SK-N-SH treated with all-trans-retinoic acid at 6 μM for 48 hours (cell line): ENCODE measurements at regions not wholly inside any gene's neighbourhood (a gene's known extent, or its start where the extent isn't known, plus 50 kb on each side); places are given as distances from the start of the nearest gene placed in this dataset.

Experiments used
- ATAC-seq: fragments of 200-7000 bp; cut with Tn5 transposase; 3 replicates; pipeline ENCODE4 v1.9.1; 2020; ENCODE audit warnings: mild to moderate bottlenecking, moderate library complexity
- ARNTL ChIP-seq: fragments of 450-650 bp; formaldehyde crosslinking; IDR thresholded peaks from 2 replicates; pipeline ENCODE4 v1.5.0; 2020; ENCODE audit warnings: low read depth, mild to moderate bottlenecking, moderate library complexity, borderline replicate concordance
- BACH2 ChIP-seq: fragments of 250-450 bp; sonication (Bioruptor Pico); IDR thresholded peaks from 2 replicates; pipeline ENCODE4 v1.9.0; 2021; ENCODE audit warnings: mild to moderate bottlenecking, borderline replicate concordance
- CREB5 ChIP-seq: fragments of 250-450 bp; sonication (Bioruptor Pico); IDR thresholded peaks from 2 replicates; pipeline ENCODE4 v1.5.1; 2020; ENCODE audit warnings: low read depth, mild to moderate bottlenecking, moderate library complexity
- CSDC2 ChIP-seq: fragments of 250-450 bp; sonication (Bioruptor Pico); IDR thresholded peaks from 2 replicates; pipeline ENCODE4 v1.5.0; 2020; ENCODE audit warnings: mild to moderate bottlenecking, moderate library complexity
- CSRNP3 ChIP-seq: fragments of 250-450 bp; sonication (Bioruptor Pico); IDR thresholded peaks from 2 replicates; pipeline ENCODE4 v1.5.1; 2021; ENCODE audit warnings: mild to moderate bottlenecking, moderate library complexity
- ESRRG ChIP-seq: fragments of 250-450 bp; sonication (Bioruptor Pico); IDR thresholded peaks from 2 replicates; pipeline ENCODE4 v1.6.1; 2021; ENCODE audit warnings: mild to moderate bottlenecking
- GLIS3 ChIP-seq: fragments of 250-450 bp; sonication (Bioruptor Pico); IDR thresholded peaks from 2 replicates; pipeline ENCODE4 v1.5.0; 2020; ENCODE audit warnings: mild to moderate bottlenecking, moderate library complexity
- ISL1 ChIP-seq: fragments of 250-450 bp; sonication (Bioruptor Pico); IDR thresholded peaks from 2 replicates; pipeline ENCODE4 v2.1.2; 2022; ENCODE audit warnings: mild to moderate bottlenecking, moderate library complexity
- OSR1 ChIP-seq: fragments of 250-450 bp; sonication (Bioruptor Pico); IDR thresholded peaks from 2 replicates; pipeline ENCODE4 v1.8.0; 2022; ENCODE audit warnings: moderate library complexity, mild to moderate bottlenecking, inconsistent platforms
- PATZ1 ChIP-seq: fragments of 250-450 bp; sonication (Bioruptor Pico); IDR thresholded peaks from 2 replicates; pipeline ENCODE4 v1.8.0; 2020; ENCODE audit warnings: mild to moderate bottlenecking, moderate library complexity, borderline replicate concordance
- PPARA ChIP-seq: fragments of 250-450 bp; sonication (Bioruptor Pico); IDR thresholded peaks from 2 replicates; pipeline ENCODE4 v1.5.0; 2020; ENCODE audit warnings: mild to moderate bottlenecking, borderline replicate concordance
- SNAI2 ChIP-seq: fragments of 250-450 bp; sonication (Bioruptor Pico); IDR thresholded peaks from 2 replicates; pipeline ENCODE4 v1.5.0; 2020; ENCODE audit warnings: mild to moderate bottlenecking, moderate library complexity
- TCF4 ChIP-seq: fragments of 250-450 bp; sonication (Bioruptor Pico); IDR thresholded peaks from 2 replicates; pipeline ENCODE4 v1.8.0; 2021; ENCODE audit warnings: mild to moderate bottlenecking, moderate library complexity, borderline replicate concordance
- TOX ChIP-seq: fragments of 250-450 bp; sonication (Bioruptor Pico); IDR thresholded peaks from 2 replicates; pipeline ENCODE4 v1.8.0; 2021; ENCODE audit warnings: mild to moderate bottlenecking, moderate library complexity, borderline replicate concordance
- ZC3H10 ChIP-seq: fragments of 250-450 bp; sonication (Bioruptor Pico); IDR thresholded peaks from 2 replicates; pipeline ENCODE4 v1.5.1; 2021; ENCODE audit warnings: mild to moderate bottlenecking, moderate library complexity
- ZFP3 ChIP-seq: fragments of 250-450 bp; sonication (Bioruptor Pico); IDR thresholded peaks from 2 replicates; pipeline ENCODE4 v1.5.0; 2020; ENCODE audit warnings: mild to moderate bottlenecking, moderate library complexity
- ZFP30 ChIP-seq: fragments of 450-650 bp; formaldehyde crosslinking; IDR thresholded peaks from 2 replicates; pipeline ENCODE4 v1.5.0; 2022; ENCODE audit warnings: mild to moderate bottlenecking, moderate library complexity
- ZNF565 ChIP-seq: fragments of 450-650 bp; formaldehyde crosslinking; conservative IDR thresholded peaks from 2 replicates; pipeline ENCODE4 v1.5.0; 2020; ENCODE audit warnings: low read depth, mild to moderate bottlenecking, moderate library complexity
- ZNF70 ChIP-seq: fragments of 450-650 bp; formaldehyde crosslinking; IDR thresholded peaks from 2 replicates; pipeline ENCODE4 v1.5.0; 2020; ENCODE audit warnings: mild to moderate bottlenecking, moderate library complexity
- ZNF8 ChIP-seq: fragments of 450-650 bp; formaldehyde crosslinking; IDR thresholded peaks from 2 replicates; pipeline ENCODE4 v1.5.0; 2020; ENCODE audit warnings: mild to moderate bottlenecking, moderate library complexity
- TF ChIP-seq, protein P1 (sequence below): fragments of 250-450 bp; sonication (Bioruptor Pico); IDR thresholded peaks from 2 replicates; pipeline ENCODE4 v1.8.0; 2021; ENCODE audit warnings: low read depth, mild to moderate bottlenecking, moderate library complexity, borderline replicate concordance
- TF ChIP-seq, protein P2 (sequence below): fragments of 250-450 bp; sonication (Bioruptor Pico); IDR thresholded peaks from 2 replicates; pipeline ENCODE4 v1.5.0; 2020; ENCODE audit warnings: mild to moderate bottlenecking, moderate library complexity

- no peak for ATAC-seq
- TF ChIP-seq ZFP3 (CRISPR knock-in tag) (no peak), PPARA (CRISPR knock-in tag) (no peak), CSRNP3 (CRISPR knock-in tag) (no peak), ZNF565 (CRISPR knock-in tag) (no peak), ARNTL (CRISPR knock-in tag) (no peak), GLIS3 (CRISPR knock-in tag) (no peak), ZC3H10 (CRISPR knock-in tag) (no peak), TOX (CRISPR knock-in tag) (no peak), SNAI2 (no peak), TCF4 (CRISPR knock-in tag) (no peak), PATZ1 (CRISPR knock-in tag) (no peak), ZNF8 (no peak), ZNF70 (CRISPR knock-in tag) (no peak), CSDC2 (CRISPR knock-in tag) (no peak), ISL1 (CRISPR knock-in tag) (no peak), ESRRG (CRISPR knock-in tag) (no peak)
- TF ChIP-seq, protein P1, sequence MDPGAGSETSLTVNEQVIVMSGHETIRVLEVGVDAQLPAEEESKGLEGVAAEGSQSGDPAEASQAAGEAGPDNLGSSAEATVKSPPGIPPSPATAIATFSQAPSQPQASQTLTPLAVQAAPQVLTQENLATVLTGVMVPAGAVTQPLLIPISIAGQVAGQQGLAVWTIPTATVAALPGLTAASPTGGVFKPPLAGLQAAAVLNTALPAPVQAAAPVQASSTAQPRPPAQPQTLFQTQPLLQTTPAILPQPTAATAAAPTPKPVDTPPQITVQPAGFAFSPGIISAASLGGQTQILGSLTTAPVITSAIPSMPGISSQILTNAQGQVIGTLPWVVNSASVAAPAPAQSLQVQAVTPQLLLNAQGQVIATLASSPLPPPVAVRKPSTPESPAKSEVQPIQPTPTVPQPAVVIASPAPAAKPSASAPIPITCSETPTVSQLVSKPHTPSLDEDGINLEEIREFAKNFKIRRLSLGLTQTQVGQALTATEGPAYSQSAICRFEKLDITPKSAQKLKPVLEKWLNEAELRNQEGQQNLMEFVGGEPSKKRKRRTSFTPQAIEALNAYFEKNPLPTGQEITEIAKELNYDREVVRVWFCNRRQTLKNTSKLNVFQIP: no peak
- TF ChIP-seq, protein P2, sequence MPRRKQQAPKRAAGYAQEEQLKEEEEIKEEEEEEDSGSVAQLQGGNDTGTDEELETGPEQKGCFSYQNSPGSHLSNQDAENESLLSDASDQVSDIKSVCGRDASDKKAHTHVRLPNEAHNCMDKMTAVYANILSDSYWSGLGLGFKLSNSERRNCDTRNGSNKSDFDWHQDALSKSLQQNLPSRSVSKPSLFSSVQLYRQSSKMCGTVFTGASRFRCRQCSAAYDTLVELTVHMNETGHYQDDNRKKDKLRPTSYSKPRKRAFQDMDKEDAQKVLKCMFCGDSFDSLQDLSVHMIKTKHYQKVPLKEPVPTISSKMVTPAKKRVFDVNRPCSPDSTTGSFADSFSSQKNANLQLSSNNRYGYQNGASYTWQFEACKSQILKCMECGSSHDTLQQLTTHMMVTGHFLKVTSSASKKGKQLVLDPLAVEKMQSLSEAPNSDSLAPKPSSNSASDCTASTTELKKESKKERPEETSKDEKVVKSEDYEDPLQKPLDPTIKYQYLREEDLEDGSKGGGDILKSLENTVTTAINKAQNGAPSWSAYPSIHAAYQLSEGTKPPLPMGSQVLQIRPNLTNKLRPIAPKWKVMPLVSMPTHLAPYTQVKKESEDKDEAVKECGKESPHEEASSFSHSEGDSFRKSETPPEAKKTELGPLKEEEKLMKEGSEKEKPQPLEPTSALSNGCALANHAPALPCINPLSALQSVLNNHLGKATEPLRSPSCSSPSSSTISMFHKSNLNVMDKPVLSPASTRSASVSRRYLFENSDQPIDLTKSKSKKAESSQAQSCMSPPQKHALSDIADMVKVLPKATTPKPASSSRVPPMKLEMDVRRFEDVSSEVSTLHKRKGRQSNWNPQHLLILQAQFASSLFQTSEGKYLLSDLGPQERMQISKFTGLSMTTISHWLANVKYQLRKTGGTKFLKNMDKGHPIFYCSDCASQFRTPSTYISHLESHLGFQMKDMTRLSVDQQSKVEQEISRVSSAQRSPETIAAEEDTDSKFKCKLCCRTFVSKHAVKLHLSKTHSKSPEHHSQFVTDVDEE: no peak
Measured at GRCh38 chr2:180849851-180850250, 130.6 kb upstream of the UBE2E3 start.

- no peak for ATAC-seq
- TF ChIP-seq ISL1 (CRISPR knock-in tag): no peak
- TF ChIP-seq BACH2: no peak
- TF ChIP-seq ZFP30 (CRISPR knock-in tag): no peak
- TF ChIP-seq ZFP3 (CRISPR knock-in tag): no peak
- no peak for TF ChIP-seq SNAI2
- no peak for TF ChIP-seq ESRRG (CRISPR knock-in tag)
- TF ChIP-seq, protein P1: no peak
- no peak for TF ChIP-seq OSR1 (CRISPR knock-in tag)
- TF ChIP-seq CREB5 (CRISPR knock-in tag): no peak
- no peak for TF ChIP-seq ZNF565 (CRISPR knock-in tag)
- TF ChIP-seq GLIS3 (CRISPR knock-in tag): no peak
- TF ChIP-seq PATZ1 (CRISPR knock-in tag): no peak
Measured at GRCh38 chr2:180848393-180848792, 132.0 kb upstream of the UBE2E3 start.
